ENCODE measurements at regions not wholly inside any gene's neighbourhood (a gene's known extent, or its start where the extent isn't known, plus 50 kb on each side); places are given as distances from the start of the nearest gene placed in this dataset.

GRCh38 chr10:123549761-123550454 lies 116.2 kb upstream of the GPR26 start:
- no peaks in the 10 kb centered on the region for H3K9me3 ChIP-seq (ENCODE audit: insufficient read depth, low read length, severe bottlenecking)
- no peak overlapping the region for H3K4me2 ChIP-seq (ENCODE audit: insufficient read depth, low read length)
- H3K4me3 ChIP-seq (ENCODE audit: low read depth in 1 of 2, low read length in 2 of 2) = no peak overlapping the region
- no peaks in the 10 kb centered on the region for H3K79me2 ChIP-seq (ENCODE audit: insufficient read depth, low read length)
- ATAC-seq (ENCODE audit: insufficient read depth, low read depth) (no peak), DNase-seq (no peak)
- no peaks in the 10 kb centered on the region for H4K20me1 ChIP-seq (ENCODE audit: insufficient read depth, low read length)
- no peak overlapping the region for H3K9ac ChIP-seq (ENCODE audit: low read depth, low read length)
- no peaks in the 10 kb centered on the region for H3K27me3 ChIP-seq (ENCODE audit: insufficient read depth, low read length, poor library complexity)
- no peak overlapping the region for H3K27ac ChIP-seq (ENCODE audit: low read length)
- TF ChIP-seq, protein P1, sequence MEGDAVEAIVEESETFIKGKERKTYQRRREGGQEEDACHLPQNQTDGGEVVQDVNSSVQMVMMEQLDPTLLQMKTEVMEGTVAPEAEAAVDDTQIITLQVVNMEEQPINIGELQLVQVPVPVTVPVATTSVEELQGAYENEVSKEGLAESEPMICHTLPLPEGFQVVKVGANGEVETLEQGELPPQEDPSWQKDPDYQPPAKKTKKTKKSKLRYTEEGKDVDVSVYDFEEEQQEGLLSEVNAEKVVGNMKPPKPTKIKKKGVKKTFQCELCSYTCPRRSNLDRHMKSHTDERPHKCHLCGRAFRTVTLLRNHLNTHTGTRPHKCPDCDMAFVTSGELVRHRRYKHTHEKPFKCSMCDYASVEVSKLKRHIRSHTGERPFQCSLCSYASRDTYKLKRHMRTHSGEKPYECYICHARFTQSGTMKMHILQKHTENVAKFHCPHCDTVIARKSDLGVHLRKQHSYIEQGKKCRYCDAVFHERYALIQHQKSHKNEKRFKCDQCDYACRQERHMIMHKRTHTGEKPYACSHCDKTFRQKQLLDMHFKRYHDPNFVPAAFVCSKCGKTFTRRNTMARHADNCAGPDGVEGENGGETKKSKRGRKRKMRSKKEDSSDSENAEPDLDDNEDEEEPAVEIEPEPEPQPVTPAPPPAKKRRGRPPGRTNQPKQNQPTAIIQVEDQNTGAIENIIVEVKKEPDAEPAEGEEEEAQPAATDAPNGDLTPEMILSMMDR (IDR thresholded peaks at IDR 0.05; ENCODE audit: borderline replicate concordance, extremely low read depth, low read length, poor library complexity, severe bottlenecking) = no peak
- no peak for TF ChIP-seq EZH2 (IDR thresholded peaks at IDR 0.05; ENCODE audit: borderline replicate concordance, low read depth, low read length, severe bottlenecking)
- no peak overlapping the region for H2AFZ ChIP-seq (ENCODE audit: low read depth, low read length)
- H3K4me1 ChIP-seq (ENCODE audit: insufficient read depth, low read length) = no peaks in the 10 kb centered on the region
- H3K36me3 ChIP-seq (ENCODE audit: insufficient read depth, low read length) = no peaks in the 10 kb centered on the region

- Histone ChIP-seq H3K36me3 (ENCODE audit: insufficient read depth, low read length) (no peaks in the 10 kb centered on the region), H3K4me3 (ENCODE audit: low read depth in 1 of 2, low read length in 2 of 2) (no peak overlapping the region), H3K4me2 (ENCODE audit: insufficient read depth, low read length) (no peak overlapping the region), H3K27me3 (ENCODE audit: insufficient read depth, low read length, poor library complexity) (no peaks in the 10 kb centered on the region), H3K9ac (ENCODE audit: low read depth, low read length) (no peak overlapping the region), H3K79me2 (ENCODE audit: insufficient read depth, low read length) (no peaks in the 10 kb centered on the region), H4K20me1 (ENCODE audit: insufficient read depth, low read length) (no peaks in the 10 kb centered on the region), H3K4me1 (ENCODE audit: insufficient read depth, low read length) (no peaks in the 10 kb centered on the region), H2AFZ (ENCODE audit: low read depth, low read length) (no peak overlapping the region), H3K9me3 (ENCODE audit: insufficient read depth, low read length, severe bottlenecking) (no peaks in the 10 kb centered on the region), H3K27ac (ENCODE audit: low read length) (no peak overlapping the region)
- ATAC-seq (ENCODE audit: insufficient read depth, low read depth) (no peak), DNase-seq (no peak)
- TF ChIP-seq EZH2 (IDR thresholded peaks at IDR 0.05; ENCODE audit: borderline replicate concordance, low read depth, low read length, severe bottlenecking) = no peak
- TF ChIP-seq, protein P1 (IDR thresholded peaks at IDR 0.05; ENCODE audit: borderline replicate concordance, extremely low read depth, low read length, poor library complexity, severe bottlenecking) = no peak
Measured at GRCh38 chr10:123550675-123551096, 115.5 kb upstream of the GPR26 start.

- Histone ChIP-seq H4K20me1 (ENCODE audit: insufficient read depth, low read length) (no peaks in the 10 kb centered on the region), H3K4me3 (ENCODE audit: low read depth in 1 of 2, low read length in 2 of 2) (no peak overlapping the region), H2AFZ (ENCODE audit: low read depth, low read length) (no peak overlapping the region), H3K79me2 (ENCODE audit: insufficient read depth, low read length) (no peaks in the 10 kb centered on the region), H3K36me3 (ENCODE audit: insufficient read depth, low read length) (no peaks in the 10 kb centered on the region), H3K27ac (ENCODE audit: low read length) (no peak overlapping the region), H3K9ac (ENCODE audit: low read depth, low read length) (no peak overlapping the region), H3K9me3 (ENCODE audit: insufficient read depth, low read length, severe bottlenecking) (no peaks in the 10 kb centered on the region), H3K27me3 (ENCODE audit: insufficient read depth, low read length, poor library complexity) (no peaks in the 10 kb centered on the region), H3K4me1 (ENCODE audit: insufficient read depth, low read length) (no peaks in the 10 kb centered on the region), H3K4me2 (ENCODE audit: insufficient read depth, low read length) (no peak overlapping the region)
- no peak for DNase-seq
- ATAC-seq (ENCODE audit: insufficient read depth, low read depth) = no peak
- no peak for TF ChIP-seq EZH2 (IDR thresholded peaks at IDR 0.05; ENCODE audit: borderline replicate concordance, low read depth, low read length, severe bottlenecking)
- TF ChIP-seq, protein P1 (IDR thresholded peaks at IDR 0.05; ENCODE audit: borderline replicate concordance, extremely low read depth, low read length, poor library complexity, severe bottlenecking) = no peak
Measured at GRCh38 chr10:123551259-123551658, 114.9 kb upstream of the GPR26 start.

Data from DND-41 (cell line).